ENCODE measurements at regions not wholly inside any gene's neighbourhood (a gene's known extent, or its start where the extent isn't known, plus 50 kb on each side); places are given as distances from the start of the nearest gene placed in this dataset.

- TF ChIP-seq CTCF (conservative IDR thresholded peaks at IDR 0.05; ENCODE audit: low read length) (no peak), EZH2phosphoT487 (IDR thresholded peaks at IDR 0.05; ENCODE audit: borderline replicate concordance, low read depth, low read length) (no peak)
Observed at GRCh38 chr4:24395937-24396336, 188.4 kb downstream of the DHX15 start.
